Stimulated activated CD8-positive, alpha-beta memory T cell treated with anti-CD3 and anti-CD28 coated beads, Interleukin-7, amount 100 ng/mL, for 48 hours (primary cell): ENCODE measurements at regions not wholly inside any gene's neighbourhood (a gene's known extent, or its start where the extent isn't known, plus 50 kb on each side); places are given as distances from the start of the nearest gene placed in this dataset.

Experiments used
- DNase-seq, 2 donors: peaks; one replicate each; pipeline ENCODE4 v3.0.0-alpha.2; 2020; ENCODE audit warnings: low read depth in 1 of 2; ENCODE audit errors: extremely low read depth in 1 of 2

- DNase-seq = no peak
These were observed 161.7 kb downstream of the OPA1 start for GRCh38 chr3:193754719-193755118.

GRCh38 chr3:193756536-193756935 lies 163.5 kb downstream of the OPA1 start:
- no peak for DNase-seq

- no peak for DNase-seq
These were observed 164.4 kb downstream of the OPA1 start for GRCh38 chr3:193757457-193757856.

- DNase-seq = no peak
These were observed 169.0 kb downstream of the OPA1 start for GRCh38 chr3:193761969-193762368.

- DNase-seq = no peak
These were observed 169.6 kb downstream of the OPA1 start for GRCh38 chr3:193762657-193763056.

GRCh38 chr3:193764959-193765358 lies 172.0 kb downstream of the OPA1 start:
- DNase-seq = no peak

GRCh38 chr3:193767353-193768069 lies 174.5 kb downstream of the OPA1 start:
- DNase-seq = no peak

- DNase-seq = no peak
These were observed 175.0 kb downstream of the OPA1 start for GRCh38 chr3:193768070-193768394.

- DNase-seq = no peak
These were observed 176.4 kb downstream of the OPA1 start for GRCh38 chr3:193769437-193769836.

GRCh38 chr3:193771011-193771652 lies 178.1 kb downstream of the OPA1 start:
- no peak for DNase-seq

- DNase-seq = no peak
These were observed 178.8 kb downstream of the OPA1 start for GRCh38 chr3:193771653-193772421.

GRCh38 chr3:193772422-193772763 lies 179.4 kb downstream of the OPA1 start:
- no peak for DNase-seq

GRCh38 chr3:193773266-193774220 lies 180.5 kb downstream of the OPA1 start:
- no peak for DNase-seq

- DNase-seq = no peak
These were observed 181.4 kb downstream of the OPA1 start for GRCh38 chr3:193774272-193774915.

GRCh38 chr3:193774916-193775285 lies 181.9 kb downstream of the OPA1 start:
- no peak for DNase-seq

- no peak for DNase-seq
These were observed 182.5 kb downstream of the OPA1 start for GRCh38 chr3:193775421-193776077.

GRCh38 chr3:193776626-193777358 lies 183.8 kb downstream of the OPA1 start:
- no peak for DNase-seq

- no peak for DNase-seq
These were observed 184.5 kb downstream of the OPA1 start for GRCh38 chr3:193777524-193777923.

GRCh38 chr3:193778676-193779075 lies 185.7 kb downstream of the OPA1 start:
- no peak for DNase-seq
